HepG2 (cell line): ENCODE measurements at regions not wholly inside any gene's neighbourhood (a gene's known extent, or its start where the extent isn't known, plus 50 kb on each side); places are given as distances from the start of the nearest gene placed in this dataset.

ENCODE experiments used
- ATAC-seq: fragments of 200-7000 bp; cut with Tn5 transposase; 3 replicates; pipeline ENCODE4 v1.9.1; 2020; ENCODE audit warnings: mild to moderate bottlenecking, moderate library complexity
- BruUV-seq: library from RNA; stranded (reverse); fragments of 400-500 nt; replicated peaks from 2 replicates; lab custom pipeline; 2021; lab: Mats Ljungman, UMichigan
- CTCF ChIA-PET: fragments of 300-600 bp; formaldehyde crosslinking; extraction: SDS; loops from one replicate; lab custom pipeline; 2021; ENCODE audit warnings: low total read pairs, inconsistent platforms, low intra/inter-chr PET ratio; lab: Yijun Ruan, JAX
- POLR2A ChIA-PET: fragments of 350-600 bp; sonication (Branson Sonifier 250); formaldehyde crosslinking; loops from one replicate; lab custom pipeline; 2020; ENCODE audit warnings: antibody characterized with exemption, inconsistent platforms; lab: Yijun Ruan, JAX
- DNase-seq: peaks from one replicate; pipeline ENCODE4 v3.0.0-alpha.2; 2015; ENCODE audit warnings: low spot score
- FAIRE-seq: peaks from 3 replicates; lab custom pipeline; 2011; peaks lifted over from hg19 to GRCh38; lab: Jason Lieb, UNC
- H2AFZ ChIP-seq: one replicate; pipeline ENCODE4 v1.6.1; 2011; ENCODE audit warnings: low read length, inconsistent platforms
- H3K27ac ChIP-seq: fragments of 300-600 bp; 3 replicates; pipeline ENCODE4 v1.8.0; 2011; ENCODE audit warnings: mixed run types, mild to moderate bottlenecking, mixed read lengths, low read length, inconsistent platforms; ENCODE audit not compliant: insufficient read depth; ENCODE audit errors: extremely low read length
- H3K27me3 ChIP-seq, 2 experiments: fragments of 200-600 bp in 1 of 2; 2 replicates in 1 of 2; 3 replicates in 1 of 2; pipeline versions ENCODE4 v1.6.0 to v1.8.0; 2011; ENCODE audit warnings: low read length in 2 of 2, mild to moderate bottlenecking in 2 of 2, moderate library complexity in 2 of 2, inconsistent platforms in 1 of 2; ENCODE audit not compliant: insufficient read depth in 2 of 2, control insufficient read depth in 1 of 2
- H3K36me3 ChIP-seq, 2 experiments: fragments of 200-600 bp in 1 of 2; replicated peaks in 1 of 2; 2 replicates in 1 of 2; 3 replicates in 1 of 2; pipeline versions ENCODE4 v1.5.1 to v1.8.0; 2011; ENCODE audit warnings: low read length in 2 of 2, inconsistent platforms in 1 of 2; ENCODE audit not compliant: insufficient read depth in 2 of 2, control insufficient read depth in 1 of 2
- H3K4me1 ChIP-seq: 2 replicates; pipeline ENCODE4 v1.5.1; 2012; ENCODE audit warnings: low read length, inconsistent platforms; ENCODE audit not compliant: insufficient read depth
- H3K4me2 ChIP-seq: 2 replicates; pipeline ENCODE4 v1.6.0; 2011; ENCODE audit warnings: low read depth, low read length, inconsistent platforms
- H3K4me3 ChIP-seq, 3 experiments: fragments of 200-600 bp in 1 of 3; sonication (generic), shearing (Covaris generic) in 1 of 3; replicated peaks in 1 of 3; 2 replicates each; pipeline ENCODE4 v1.5.1; 2011 to 2016; ENCODE audit warnings: low read length in 3 of 3, inconsistent platforms in 2 of 3, low read depth in 2 of 3, mild to moderate bottlenecking in 2 of 3, control low read depth in 1 of 3, mixed read lengths in 1 of 3; ENCODE audit not compliant: insufficient read depth in 1 of 3
- H3K79me2 ChIP-seq: one replicate; pipeline ENCODE4 v1.6.1; 2011; ENCODE audit warnings: low read length, inconsistent platforms; ENCODE audit not compliant: insufficient read depth
- H3K9ac ChIP-seq: 2 replicates; pipeline ENCODE4 v1.6.0; 2011; ENCODE audit warnings: mild to moderate bottlenecking, low read depth, low read length, inconsistent platforms; ENCODE audit not compliant: insufficient read depth
- H3K9me3 ChIP-seq: 2 replicates; pipeline ENCODE4 v1.5.1; 2012; ENCODE audit warnings: mild to moderate bottlenecking, low read length
- H4K20me1 ChIP-seq: 2 replicates; pipeline ENCODE4 v1.6.0; 2011; ENCODE audit warnings: inconsistent platforms, mild to moderate bottlenecking, low read length, moderate library complexity; ENCODE audit not compliant: insufficient read depth
- FIP1L1 ChIP-seq: fragments of 200-400 bp; formaldehyde crosslinking; IDR thresholded peaks from 2 replicates; pipeline ENCODE4 v1.6.1; 2018; ENCODE audit warnings: low read depth, mild to moderate bottlenecking, low read length, moderate library complexity, borderline replicate concordance; ENCODE audit not compliant: insufficient read depth
- GPN1 ChIP-seq: sonication (generic); formaldehyde crosslinking; IDR thresholded peaks from 2 replicates; pipeline ENCODE4 v1.5.1; 2020; ENCODE audit warnings: missing genetic modification reagents, borderline replicate concordance
- HDAC2 ChIP-seq: sonication (generic); formaldehyde crosslinking; IDR thresholded peaks from 2 replicates; pipeline ENCODE4 v1.4.0; 2020; ENCODE audit warnings: missing genetic modification reagents
- HNRNPUL1 ChIP-seq: fragments of 200-400 bp; formaldehyde crosslinking; IDR thresholded peaks from 2 replicates; pipeline ENCODE4 v1.6.1; 2017; ENCODE audit warnings: low read depth, mild to moderate bottlenecking, low read length, moderate library complexity
- KDM4B ChIP-seq: sonication (generic); formaldehyde crosslinking; IDR thresholded peaks from 2 replicates; pipeline ENCODE4 v1.4.0; 2020; ENCODE audit warnings: missing genetic modification reagents
- MTF1 ChIP-seq: sonication (generic); formaldehyde crosslinking; IDR thresholded peaks from 2 replicates; pipeline ENCODE4 v1.5.0; 2020; ENCODE audit warnings: missing genetic modification reagents
- POLR2AphosphoS5 ChIP-seq: IDR thresholded peaks from 2 replicates; pipeline ENCODE4 v1.6.1; 2012; ENCODE audit warnings: low read depth, low read length
- RARA ChIP-seq: IDR thresholded peaks from 2 replicates; pipeline ENCODE4 v1.6.1; 2016; ENCODE audit warnings: missing genetic modification reagents, missing compliant biosample characterization
- REPIN1 ChIP-seq: sonication (generic); formaldehyde crosslinking; IDR thresholded peaks from 2 replicates; pipeline ENCODE4 v1.8.0; 2022; ENCODE audit warnings: missing genetic modification reagents, low read depth, mild to moderate bottlenecking, borderline replicate concordance
- TAF1 ChIP-seq: sonication (generic); formaldehyde crosslinking; IDR thresholded peaks from 2 replicates; pipeline ENCODE4 v1.4.0; 2020; ENCODE audit warnings: missing genetic modification reagents
- ZNF24 ChIP-seq: fragments of 450-650 bp; IDR thresholded peaks from 2 replicates; pipeline ENCODE4 v1.6.1; 2017; ENCODE audit warnings: antibody characterized with exemption, mild to moderate bottlenecking
- ZNF563 ChIP-seq: sonication (generic); formaldehyde crosslinking; IDR thresholded peaks from 2 replicates; pipeline ENCODE4 v1.8.0; 2022; ENCODE audit warnings: mild to moderate bottlenecking, moderate library complexity, missing genetic modification reagents
- ZNF713 ChIP-seq: sonication (generic); formaldehyde crosslinking; IDR thresholded peaks from 2 replicates; pipeline ENCODE4 v1.4.0; 2020; ENCODE audit warnings: mild to moderate bottlenecking, missing genetic modification reagents
- ZNF773 ChIP-seq: sonication (generic); formaldehyde crosslinking; IDR thresholded peaks from 2 replicates; pipeline ENCODE4 v1.4.0; 2020; ENCODE audit warnings: missing genetic modification reagents, borderline replicate concordance
- ZNF777 ChIP-seq: sonication (generic); formaldehyde crosslinking; IDR thresholded peaks from 2 replicates; pipeline ENCODE4 v1.4.0; 2020; ENCODE audit warnings: missing genetic modification reagents
- ZNF891 ChIP-seq: sonication (generic); formaldehyde crosslinking; IDR thresholded peaks from 2 replicates; pipeline ENCODE4 v1.5.0; 2020; ENCODE audit warnings: mild to moderate bottlenecking, missing genetic modification reagents
- ZSCAN31 ChIP-seq: sonication (generic); formaldehyde crosslinking; IDR thresholded peaks from 2 replicates; pipeline ENCODE4 v1.5.0; 2020; ENCODE audit warnings: low read depth, mild to moderate bottlenecking, missing genetic modification reagents
- WGBS: methylation state at CpG from one replicate; pipeline ENCODE4 v1.1.6; 2017; ENCODE audit warnings: low lambda C conversion rate; 5-methylcytosine and 5-hydroxymethylcytosine counted together
- in situ Hi-C: cut with HindIII; loops from 2 replicates; pipeline ENCODE4 v1.10.0; 2017; ENCODE audit warnings: low pct_unique_long_range_greater_than_20kb; ENCODE audit not compliant: extremely low pct_ligation_motif_present
- intact Hi-C: fragments of 100-400 bp; cut with micrococcal nuclease; formaldehyde crosslinking; loops from one replicate; pipeline ENCODE4 v1.10.0; 2022; ENCODE audit not compliant: unreplicated experiment
- TF ChIP-seq, protein P1 (sequence below): sonication (generic); formaldehyde crosslinking; IDR thresholded peaks from 2 replicates; pipeline ENCODE4 v1.8.1; 2023; ENCODE audit warnings: mild to moderate bottlenecking, missing genetic modification reagents
- TF ChIP-seq, protein P2 (sequence below): IDR thresholded peaks from 2 replicates; pipeline ENCODE4 v1.6.1; 2016; ENCODE audit warnings: missing genetic modification reagents, missing compliant biosample characterization
- TF ChIP-seq, protein P3 (sequence below): sonication (generic); formaldehyde crosslinking; IDR thresholded peaks from 2 replicates; pipeline ENCODE4 v1.5.0; 2020; ENCODE audit warnings: missing genetic modification reagents

DNA sequence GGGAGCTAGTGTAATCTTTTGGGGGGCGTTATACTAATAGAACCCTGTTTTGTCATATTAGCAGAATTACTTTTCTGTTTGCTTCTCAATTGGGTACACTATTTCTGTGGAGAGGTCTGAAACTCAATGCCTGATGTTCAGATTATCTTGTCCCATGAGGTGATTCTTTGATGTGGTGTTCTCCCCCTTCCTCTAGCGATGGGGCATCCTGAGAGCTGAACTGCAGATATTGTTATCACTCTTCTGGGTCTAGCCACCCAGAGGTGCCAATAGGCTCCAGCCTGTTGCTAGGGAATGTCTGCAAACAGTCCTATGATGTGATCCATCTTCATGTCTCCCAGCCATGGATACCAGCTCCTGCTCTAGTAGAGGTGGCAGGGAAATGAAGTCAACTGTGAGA lies 233.1 kb upstream of the RASA1 start:
- POLR2A ChIA-PET: no interaction called here
- WGBS: 0% methylated on average over 2 of the region's 2 CpGs
- in situ Hi-C loops: no loop called here

More for the DNA sequence above, 233.1 kb upstream of the RASA1 start:
- Histone ChIP-seq H3K79me2 (no peaks in the 10 kb centered on the region), H3K9ac (no peak overlapping the region), H3K4me2 (no peak overlapping the region), H3K9me3 (no peaks in the 10 kb centered on the region), H3K27me3 (no peaks in the 10 kb centered on the region), H3K4me3 (no peak overlapping the region), H3K27ac (no peak overlapping the region), H3K36me3 (no peaks in the 10 kb centered on the region), H4K20me1 (no peaks in the 10 kb centered on the region), H2AFZ (no peak overlapping the region), H3K4me1 (peaks cover 4% of the 10 kb centered on the region; the same call in 1 of the 2 replicates)
- DNase-seq: no peak
- no peak for FAIRE-seq
- intact Hi-C loops: no loop called here
- TF ChIP-seq REPIN1 (CRISPR knock-in tag) (no peak), ZNF773 (CRISPR knock-in tag) (no peak), MTF1 (CRISPR knock-in tag) (no peak), HDAC2 (CRISPR knock-in tag) (no peak), FIP1L1 (no peak), ZSCAN31 (CRISPR knock-in tag) (no peak), ZNF777 (no peak), HNRNPUL1 (no peak), ZNF24 (no peak), POLR2AphosphoS5 (no peak), ZNF563 (CRISPR knock-in tag) (no peak), TAF1 (CRISPR knock-in tag) (no peak), ZNF713 (CRISPR knock-in tag) (no peak), KDM4B (CRISPR knock-in tag) (no peak), GPN1 (CRISPR knock-in tag) (no peak), ZNF891 (CRISPR knock-in tag) (no peak), RARA (no peak)
- TF ChIP-seq, protein P1, sequence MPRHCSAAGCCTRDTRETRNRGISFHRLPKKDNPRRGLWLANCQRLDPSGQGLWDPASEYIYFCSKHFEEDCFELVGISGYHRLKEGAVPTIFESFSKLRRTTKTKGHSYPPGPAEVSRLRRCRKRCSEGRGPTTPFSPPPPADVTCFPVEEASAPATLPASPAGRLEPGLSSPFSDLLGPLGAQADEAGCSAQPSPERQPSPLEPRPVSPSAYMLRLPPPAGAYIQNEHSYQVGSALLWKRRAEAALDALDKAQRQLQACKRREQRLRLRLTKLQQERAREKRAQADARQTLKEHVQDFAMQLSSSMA (CRISPR knock-in tag): no peak
- TF ChIP-seq, protein P2, sequence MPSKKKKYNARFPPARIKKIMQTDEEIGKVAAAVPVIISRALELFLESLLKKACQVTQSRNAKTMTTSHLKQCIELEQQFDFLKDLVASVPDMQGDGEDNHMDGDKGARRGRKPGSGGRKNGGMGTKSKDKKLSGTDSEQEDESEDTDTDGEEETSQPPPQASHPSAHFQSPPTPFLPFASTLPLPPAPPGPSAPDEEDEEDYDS: no peak
- TF ChIP-seq, protein P3, sequence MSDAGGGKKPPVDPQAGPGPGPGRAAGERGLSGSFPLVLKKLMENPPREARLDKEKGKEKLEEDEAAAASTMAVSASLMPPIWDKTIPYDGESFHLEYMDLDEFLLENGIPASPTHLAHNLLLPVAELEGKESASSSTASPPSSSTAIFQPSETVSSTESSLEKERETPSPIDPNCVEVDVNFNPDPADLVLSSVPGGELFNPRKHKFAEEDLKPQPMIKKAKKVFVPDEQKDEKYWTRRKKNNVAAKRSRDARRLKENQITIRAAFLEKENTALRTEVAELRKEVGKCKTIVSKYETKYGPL (CRISPR knock-in tag): no peak
- no peak for ATAC-seq
- no TSS peak for BruUV-seq
- CTCF ChIA-PET: no interaction called here
